Prostate gland (tissue), 2 donors: ENCODE measurements at regions not wholly inside any gene's neighbourhood (a gene's known extent, or its start where the extent isn't known, plus 50 kb on each side); places are given as distances from the start of the nearest gene placed in this dataset.

Experiments used
- POLR2A ChIP-seq: fragments of 450-650 bp; IDR thresholded peaks from one replicate; pipeline ENCODE4 v1.6.1; 2016; ENCODE audit warnings: antibody characterized with exemption, mild to moderate bottlenecking
- TF ChIP-seq, protein P1 (sequence below), 4 experiments: fragments of 200-600 bp in 2 of 4; fragments of 450-650 bp in 2 of 4; sonication (generic) in 2 of 4; IDR thresholded peaks; 1 replicate in 3 of 4; 2 replicates in 1 of 4; pipeline ENCODE4 v1.5.1; 2016 to 2019; ENCODE audit warnings: antibody characterized with exemption in 4 of 4, mild to moderate bottlenecking in 2 of 4, moderate library complexity in 2 of 4

GRCh38 chr7:85456254-85456653, 269.4 kb upstream of the SEMA3D start:
- TF ChIP-seq, protein P1, sequence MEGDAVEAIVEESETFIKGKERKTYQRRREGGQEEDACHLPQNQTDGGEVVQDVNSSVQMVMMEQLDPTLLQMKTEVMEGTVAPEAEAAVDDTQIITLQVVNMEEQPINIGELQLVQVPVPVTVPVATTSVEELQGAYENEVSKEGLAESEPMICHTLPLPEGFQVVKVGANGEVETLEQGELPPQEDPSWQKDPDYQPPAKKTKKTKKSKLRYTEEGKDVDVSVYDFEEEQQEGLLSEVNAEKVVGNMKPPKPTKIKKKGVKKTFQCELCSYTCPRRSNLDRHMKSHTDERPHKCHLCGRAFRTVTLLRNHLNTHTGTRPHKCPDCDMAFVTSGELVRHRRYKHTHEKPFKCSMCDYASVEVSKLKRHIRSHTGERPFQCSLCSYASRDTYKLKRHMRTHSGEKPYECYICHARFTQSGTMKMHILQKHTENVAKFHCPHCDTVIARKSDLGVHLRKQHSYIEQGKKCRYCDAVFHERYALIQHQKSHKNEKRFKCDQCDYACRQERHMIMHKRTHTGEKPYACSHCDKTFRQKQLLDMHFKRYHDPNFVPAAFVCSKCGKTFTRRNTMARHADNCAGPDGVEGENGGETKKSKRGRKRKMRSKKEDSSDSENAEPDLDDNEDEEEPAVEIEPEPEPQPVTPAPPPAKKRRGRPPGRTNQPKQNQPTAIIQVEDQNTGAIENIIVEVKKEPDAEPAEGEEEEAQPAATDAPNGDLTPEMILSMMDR (IDR thresholded peaks at IDR 0.05): peak in 1 of 4 experiments; percentile 12
- TF ChIP-seq POLR2A: no peak
